HCT116 (cell line): ENCODE measurements at regions not wholly inside any gene's neighbourhood (a gene's known extent, or its start where the extent isn't known, plus 50 kb on each side); places are given as distances from the start of the nearest gene placed in this dataset.

Source experiments
- ATAC-seq: fragments of 200-7000 bp; cut with Tn5 transposase; 2 replicates; pipeline ENCODE4 v1.9.1; 2020; ENCODE audit warnings: mild to moderate bottlenecking, moderate library complexity
- BruUV-seq: library from RNA; stranded (reverse); fragments of 400-500 nt; replicated peaks from 2 replicates; lab custom pipeline; 2021; lab: Mats Ljungman, UMichigan
- CTCF ChIA-PET: fragments of 300-600 bp; sonication (Branson Sonifier 250); formaldehyde crosslinking; loops from one replicate; lab custom pipeline; 2021; ENCODE audit warnings: antibody characterized with exemption; lab: Charles Lee
- POLR2A ChIA-PET: fragments of 300-600, 350-600 bp; sonication (Branson Sonifier 250); formaldehyde crosslinking; loops from one replicate; lab custom pipeline; 2021; ENCODE audit warnings: antibody characterized with exemption; lab: Charles Lee
- RAD21 ChIA-PET, 2 experiments: fragments of 300-600 bp; sonication (Branson Sonifier 250); formaldehyde crosslinking; loops; one replicate each; lab custom pipeline; 2023; ENCODE audit warnings: low total read pairs in 2 of 2; ENCODE audit not compliant: uncharacterized antibody in 2 of 2, unreplicated experiment in 2 of 2, low non-redundant PET in 1 of 2; lab: Charles Lee
- DNase-seq: peaks from one replicate; pipeline ENCODE4 v3.0.0-alpha.2; 2010; ENCODE audit warnings: low read depth, low spot score
- H2AFZ ChIP-seq: fragments of 200-600 bp; shearing (Covaris generic), sonication (generic); 2 replicates; pipeline ENCODE4 v1.6.1; 2017; ENCODE audit warnings: low read depth, mixed run types, mixed read lengths, antibody characterized with exemption, low read length; ENCODE audit not compliant: poor library complexity, severe bottlenecking
- H3K27ac ChIP-seq: 2 replicates; pipeline ENCODE4 v1.5.1; 2012; ENCODE audit warnings: low read depth, low read length
- H3K27me3 ChIP-seq: fragments of 200-600 bp; sonication (generic); 2 replicates; pipeline ENCODE4 v1.6.1; 2016; ENCODE audit warnings: mixed run types, low read length, mixed read lengths; ENCODE audit not compliant: insufficient read depth
- H3K36me3 ChIP-seq, 2 experiments: fragments of 200-500 bp in 1 of 2; fragments of 200-600 bp in 1 of 2; sonication (Bioruptor generic) in 1 of 2; sonication (generic) in 1 of 2; 2 replicates each; pipeline versions ENCODE4 v1.5.1 to v1.6.1; 2014 to 2016; ENCODE audit warnings: low read length in 2 of 2, inconsistent platforms in 1 of 2, mixed read lengths in 1 of 2, mixed run types in 1 of 2; ENCODE audit not compliant: insufficient read depth in 2 of 2, control insufficient read depth in 1 of 2
- H3K4me1 ChIP-seq, 2 experiments: fragments of 200-600 bp in 1 of 2; sonication (generic) in 1 of 2; 2 replicates each; pipeline versions ENCODE4 v1.5.1 to v1.6.1; 2012 to 2017; ENCODE audit warnings: low read length in 2 of 2, inconsistent platforms in 1 of 2, mild to moderate bottlenecking in 1 of 2, mixed read lengths in 1 of 2, mixed run types in 1 of 2, moderate library complexity in 1 of 2; ENCODE audit not compliant: insufficient read depth in 2 of 2, control insufficient read depth in 1 of 2
- H3K4me2 ChIP-seq: fragments of 200-600 bp; sonication (generic); 2 replicates; pipeline ENCODE4 v1.6.1; 2017; ENCODE audit warnings: mixed run types, low read length, mixed read lengths
- H3K4me3 ChIP-seq, 2 experiments: fragments of 200-600 bp in 1 of 2; sonication (generic) in 1 of 2; replicated peaks in 1 of 2; 2 replicates each; pipeline ENCODE4 v1.5.1; 2011 to 2016; ENCODE audit warnings: low read length in 2 of 2, control low read depth in 1 of 2, low read depth in 1 of 2, mild to moderate bottlenecking in 1 of 2, mixed read lengths in 1 of 2, mixed run types in 1 of 2
- H3K79me2 ChIP-seq: fragments of 200-600 bp; sonication (generic); 2 replicates; pipeline ENCODE4 v1.6.1; 2017; ENCODE audit warnings: mild to moderate bottlenecking, mixed run types, low read length, moderate library complexity, mixed read lengths; ENCODE audit not compliant: insufficient read depth
- H3K9ac ChIP-seq: fragments of 200-600 bp; sonication (generic); 2 replicates; pipeline ENCODE4 v1.6.1; 2016; ENCODE audit warnings: low read length, mixed read lengths
- H3K9me2 ChIP-seq: fragments of 200-600 bp; sonication (generic), shearing (Covaris generic); 2 replicates; pipeline ENCODE4 v1.6.1; 2017; ENCODE audit warnings: mixed run types, mild to moderate bottlenecking, moderate library complexity; ENCODE audit not compliant: insufficient read depth
- H3K9me3 ChIP-seq, 2 experiments: fragments of 200-500 bp in 1 of 2; fragments of 200-600 bp in 1 of 2; sonication (Bioruptor generic) in 1 of 2; sonication (generic) in 1 of 2; 2 replicates each; pipeline ENCODE4 v1.6.1; 2014 to 2017; ENCODE audit warnings: low read length in 2 of 2, mixed read lengths in 2 of 2, inconsistent platforms in 1 of 2, low read depth in 1 of 2, mild to moderate bottlenecking in 1 of 2, mixed run types in 1 of 2, moderate library complexity in 1 of 2; ENCODE audit not compliant: control insufficient read depth in 1 of 2, insufficient read depth in 1 of 2
- H4K20me1 ChIP-seq: fragments of 200-600 bp; sonication (generic), shearing (Covaris generic); 2 replicates; pipeline ENCODE4 v1.6.1; 2017; ENCODE audit warnings: mixed run types, mild to moderate bottlenecking, moderate library complexity; ENCODE audit not compliant: insufficient read depth
- ATF3 ChIP-seq: IDR thresholded peaks from 2 replicates; pipeline ENCODE4 v1.6.1; 2012
- CBX3 ChIP-seq: IDR thresholded peaks from 2 replicates; pipeline ENCODE4 v1.6.1; 2012; ENCODE audit warnings: low read depth
- CEBPB ChIP-seq: IDR thresholded peaks from 2 replicates; pipeline ENCODE4 v1.6.1; 2012; ENCODE audit warnings: low read depth
- EGR1 ChIP-seq: IDR thresholded peaks from 2 replicates; pipeline ENCODE4 v1.6.1; 2012; ENCODE audit warnings: low read depth
- ELF1 ChIP-seq: IDR thresholded peaks from 2 replicates; pipeline ENCODE4 v1.6.1; 2012; ENCODE audit warnings: low read depth, borderline replicate concordance
- EZH2 ChIP-seq: fragments of 200-600 bp; sonication (generic); IDR thresholded peaks from 2 replicates; pipeline ENCODE4 v1.6.1; 2017; ENCODE audit warnings: antibody characterized with exemption, mixed run types
- EZH2phosphoT487 ChIP-seq: fragments of 200-600 bp; IDR thresholded peaks from 2 replicates; pipeline ENCODE4 v1.6.1; 2018; ENCODE audit warnings: antibody characterized with exemption, borderline replicate concordance
- JUND ChIP-seq: IDR thresholded peaks from 2 replicates; pipeline ENCODE4 v1.6.1; 2012
- MAX ChIP-seq: IDR thresholded peaks from 2 replicates; pipeline ENCODE4 v1.6.1; 2012
- POLR2A ChIP-seq: IDR thresholded peaks from 2 replicates; pipeline ENCODE4 v1.7.0; 2011; ENCODE audit warnings: borderline replicate concordance; ENCODE audit not compliant: insufficient read depth, insufficient read length; ENCODE audit errors: extremely low read depth
- POLR2AphosphoS5 ChIP-seq: IDR thresholded peaks from 2 replicates; pipeline ENCODE4 v1.6.1; 2011; ENCODE audit warnings: mild to moderate bottlenecking, low read depth, low read length, moderate library complexity
- RAD21 ChIP-seq: IDR thresholded peaks from 2 replicates; pipeline ENCODE4 v1.6.1; 2012; ENCODE audit warnings: low read depth, mild to moderate bottlenecking
- REST ChIP-seq: IDR thresholded peaks from 2 replicates; pipeline ENCODE4 v1.6.1; 2012; ENCODE audit warnings: low read depth
- SIN3A ChIP-seq: IDR thresholded peaks from 2 replicates; pipeline ENCODE4 v1.6.1; 2012; ENCODE audit warnings: low read depth
- SRF ChIP-seq: IDR thresholded peaks from 2 replicates; pipeline ENCODE4 v1.6.1; 2012; ENCODE audit warnings: low read depth
- TCF7L2 ChIP-seq: IDR thresholded peaks from 2 replicates; pipeline ENCODE4 v1.7.0; 2011; ENCODE audit warnings: borderline replicate concordance, inconsistent platforms; ENCODE audit not compliant: insufficient read depth, insufficient read length; ENCODE audit errors: extremely low read depth
- ZBTB33 ChIP-seq: IDR thresholded peaks from 2 replicates; pipeline ENCODE4 v1.6.1; 2011; ENCODE audit warnings: mild to moderate bottlenecking, low read length, moderate library complexity; ENCODE audit not compliant: insufficient replicate concordance; ENCODE audit errors: extremely low read depth
- ZFX ChIP-seq: fragments of 450-650 bp; IDR thresholded peaks from 2 replicates; pipeline ENCODE4 v1.6.1; 2017
- ZNF274 ChIP-seq: fragments of 200-500 bp; sonication (Bioruptor generic); IDR thresholded peaks from 2 replicates; pipeline ENCODE4 v1.6.1; 2014; ENCODE audit warnings: mild to moderate bottlenecking, low read depth, low read length, inconsistent platforms
- intact Hi-C: fragments of 100-400 bp; cut with micrococcal nuclease; formaldehyde crosslinking; loops from 2 replicates; pipeline ENCODE4 v1.10.0; 2022

GRCh38 chr13:44103429-44104196 lies 223.9 kb downstream of the LACC1 start (continued):
- no peak for TF ChIP-seq ZBTB33

GRCh38 chr13:44104197-44104490 lies 224.4 kb downstream of the LACC1 start:
- no peak overlapping the region for H3K27ac ChIP-seq
- H3K4me3 ChIP-seq = no peak overlapping the region
- no peak overlapping the region for H3K4me2 ChIP-seq
- intact Hi-C loops = no loop called here
- H3K4me1 ChIP-seq = peaks cover 2 to 11% of the 10 kb centered on the region in 2 experiments; a peak in 3 of 4 replicates
- H3K36me3 ChIP-seq = no peaks in the 10 kb centered on the region
- peaks cover 0 to 4% of the 10 kb centered on the region in 2 experiments; a peak in 2 of 4 replicates for H3K9me3 ChIP-seq
- CTCF ChIA-PET = no interaction called here
- no peaks in the 10 kb centered on the region for H3K79me2 ChIP-seq
- H4K20me1 ChIP-seq = no peaks in the 10 kb centered on the region
- ATAC-seq (no peak), DNase-seq (no peak)
- H2AFZ ChIP-seq = no peak overlapping the region
- no peaks in the 10 kb centered on the region for H3K9me2 ChIP-seq
- POLR2A ChIA-PET = no interaction called here
- H3K27me3 ChIP-seq = no peaks in the 10 kb centered on the region
- no peak overlapping the region for H3K9ac ChIP-seq
- no TSS peak for BruUV-seq
- RAD21 ChIA-PET = no interaction called here
- no peak for TF ChIP-seq REST
- TF ChIP-seq MAX = no peak
- TF ChIP-seq RAD21 = no peak
- TF ChIP-seq ATF3 = no peak
- TF ChIP-seq ELF1 = no peak
- TF ChIP-seq POLR2A = no peak
- TF ChIP-seq POLR2AphosphoS5 = no peak
- TF ChIP-seq SIN3A = no peak
- TF ChIP-seq SRF = no peak
- no peak for TF ChIP-seq JUND
- no peak for TF ChIP-seq EGR1
- no peak for TF ChIP-seq ZNF274
- TF ChIP-seq CEBPB = no peak
- no peak for TF ChIP-seq EZH2phosphoT487
- no peak for TF ChIP-seq CBX3
- TF ChIP-seq ZFX = no peak
- no peak for TF ChIP-seq EZH2
- no peak for TF ChIP-seq TCF7L2
- TF ChIP-seq ZBTB33 = no peak
